DMS 273 (cell line): ENCODE measurements at regions not wholly inside any gene's neighbourhood (a gene's known extent, or its start where the extent isn't known, plus 50 kb on each side); places are given as distances from the start of the nearest gene placed in this dataset.
"Not testable (repeated sequence)": the region's sequence is repeated elsewhere in the genome, so short reads cannot be mapped to it uniquely, and the experiment has no call there.

Experiments used
- DNase-seq: peaks from one replicate; lab custom pipeline; 2025; ENCODE audit not compliant: unreplicated experiment; lab: John Stamatoyannopoulos, UW

DNA sequence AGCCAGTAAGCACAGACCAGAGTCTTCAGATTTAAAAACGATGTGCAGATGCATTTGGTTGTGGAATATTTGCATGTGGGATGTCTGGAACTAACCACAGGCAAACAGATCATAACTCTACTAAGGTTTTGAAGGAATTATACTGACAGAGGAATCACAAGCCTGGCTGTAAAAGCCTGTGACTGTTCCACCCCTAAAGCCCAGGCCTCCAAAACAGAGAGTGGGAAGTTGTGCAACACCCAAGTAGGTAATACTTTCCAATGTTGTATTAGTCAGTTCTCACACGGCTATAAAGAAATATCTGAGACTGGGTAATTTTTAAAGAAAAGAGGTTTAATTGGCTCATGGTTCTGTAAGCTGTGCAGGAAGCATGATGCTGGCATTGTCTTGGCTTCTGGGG is 68.1 kb upstream of the DCD start:
- DNase-seq, result no peak

DNA sequence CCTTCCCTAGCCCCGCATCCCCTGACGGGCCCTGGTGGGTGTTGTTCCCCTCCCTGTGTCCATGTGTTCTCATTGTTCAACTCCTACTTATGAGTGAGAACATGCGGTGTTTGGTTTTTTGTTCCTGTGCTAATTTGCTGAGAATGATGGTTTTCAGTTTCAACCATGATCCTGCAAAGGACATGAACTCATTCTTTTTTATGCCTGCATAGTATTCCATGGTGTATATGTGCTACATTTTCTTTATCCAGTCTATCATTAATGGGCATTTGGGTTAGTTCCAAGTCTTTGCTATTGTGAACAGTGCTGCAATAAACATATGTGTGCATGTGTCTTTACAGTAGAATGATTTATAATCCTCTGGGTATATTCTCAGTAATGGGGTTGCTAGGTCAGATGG is 65.7 kb upstream of the DCD start:
- not testable (repeated sequence) for DNase-seq

DNA sequence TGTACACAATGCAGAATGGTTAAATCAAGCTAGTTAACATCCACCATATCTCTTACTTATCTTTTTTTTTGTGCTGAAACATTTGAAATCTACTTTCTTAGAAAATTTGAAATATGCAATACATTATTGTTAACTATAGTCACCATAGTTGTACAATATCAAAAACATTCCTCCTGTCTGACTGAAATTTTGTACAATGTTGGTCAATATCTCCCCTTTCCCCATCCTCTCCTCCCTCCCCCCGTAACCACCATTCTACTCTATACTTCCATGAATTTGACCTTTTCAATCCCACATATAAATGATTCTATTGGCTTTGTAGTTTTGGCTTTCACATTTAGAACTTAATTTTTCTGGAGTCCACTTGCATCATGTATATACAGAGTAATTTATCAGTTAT is 63.5 kb upstream of the DCD start:
- no peak for DNase-seq

DNA sequence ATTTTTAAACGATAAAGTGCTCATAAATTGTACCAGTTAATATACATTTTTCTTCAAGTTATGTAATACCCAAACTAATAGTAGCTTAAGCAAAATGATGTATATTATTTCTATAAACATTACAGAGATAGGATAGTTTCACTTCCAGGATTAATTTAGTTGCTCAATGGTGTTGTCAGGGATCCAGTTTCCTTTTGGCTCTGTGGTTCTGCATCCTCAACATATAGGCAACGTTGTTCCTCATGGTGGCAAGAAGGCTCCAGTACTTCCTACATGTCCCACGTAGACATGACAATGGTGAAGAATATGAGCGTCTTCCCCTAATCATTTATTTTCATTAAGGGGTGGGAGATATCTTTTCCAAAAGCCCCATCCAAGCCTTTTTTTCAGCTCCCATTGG is 60.7 kb upstream of the DCD start:
- no peak for DNase-seq

DNA sequence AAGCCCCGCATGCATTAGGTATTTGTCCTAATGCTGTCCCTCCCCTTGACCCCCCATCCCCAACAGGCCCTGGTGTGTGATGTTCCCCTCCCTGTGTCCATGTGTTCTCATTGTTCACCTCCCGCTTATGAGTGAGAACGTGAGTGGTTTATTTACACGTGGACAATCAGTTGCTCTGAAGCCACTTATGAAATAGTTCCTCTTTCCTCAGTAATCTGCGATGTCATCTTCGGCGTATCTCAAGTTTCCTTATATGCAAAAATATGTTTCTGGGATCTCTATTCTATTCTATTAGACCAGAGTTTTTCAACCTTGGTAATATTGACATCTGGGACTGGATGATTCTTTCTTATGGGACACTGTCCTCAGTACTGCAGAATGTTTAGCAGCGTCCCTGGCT is 56.0 kb upstream of the DCD start:
- DNase-seq, result no peak

DNA sequence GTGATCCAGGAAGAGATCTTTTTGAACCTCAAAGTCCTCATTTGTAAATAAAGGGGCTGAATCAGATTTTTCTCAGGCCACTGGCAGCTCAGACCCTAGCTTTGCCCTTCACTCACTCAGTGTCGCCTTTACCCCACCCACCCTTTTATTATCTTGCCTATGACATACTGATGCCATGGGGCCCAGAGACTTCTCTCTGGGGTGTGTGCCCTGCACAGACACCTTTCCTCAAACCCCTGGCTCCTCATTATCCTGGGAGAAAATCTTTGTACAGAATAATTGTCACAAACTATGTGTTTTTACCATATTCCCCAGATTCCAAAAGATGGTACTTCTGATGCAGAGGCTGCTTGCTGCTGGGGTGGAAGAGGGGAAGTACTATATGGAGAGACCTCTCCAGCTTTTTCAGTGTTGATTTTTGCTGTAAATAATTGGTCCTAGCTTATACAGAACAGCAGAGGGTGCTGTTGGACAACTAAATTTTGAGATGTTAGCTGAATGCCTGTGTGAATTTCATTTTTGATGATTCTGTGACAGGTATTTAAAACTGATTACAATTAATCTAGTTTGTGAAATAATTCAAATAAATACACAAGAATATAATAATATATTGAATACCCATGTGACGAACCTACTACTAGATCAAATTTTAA is 53.9 kb upstream of the DCD start:
- DNase-seq, result peak; percentile 44

DNA sequence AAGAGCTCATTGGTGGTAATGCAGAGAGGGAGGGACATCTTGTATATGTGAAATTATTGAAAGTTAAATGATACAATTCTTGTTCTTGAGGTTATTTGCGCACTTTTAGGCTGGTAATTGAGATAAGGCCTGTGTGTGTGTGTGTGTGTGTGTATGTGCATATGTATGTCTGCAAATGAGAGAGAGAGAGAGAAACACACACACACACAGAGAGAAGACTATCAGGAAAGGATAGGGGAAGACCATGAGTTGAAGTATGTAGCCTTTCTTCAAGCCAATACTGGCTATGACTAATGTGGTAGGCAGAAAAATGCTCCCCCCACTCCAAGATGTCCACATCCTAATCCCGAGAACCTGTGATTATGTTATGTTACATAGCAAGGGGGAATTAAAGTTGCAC is 52.7 kb upstream of the DCD start:
- no peak for DNase-seq

DNA sequence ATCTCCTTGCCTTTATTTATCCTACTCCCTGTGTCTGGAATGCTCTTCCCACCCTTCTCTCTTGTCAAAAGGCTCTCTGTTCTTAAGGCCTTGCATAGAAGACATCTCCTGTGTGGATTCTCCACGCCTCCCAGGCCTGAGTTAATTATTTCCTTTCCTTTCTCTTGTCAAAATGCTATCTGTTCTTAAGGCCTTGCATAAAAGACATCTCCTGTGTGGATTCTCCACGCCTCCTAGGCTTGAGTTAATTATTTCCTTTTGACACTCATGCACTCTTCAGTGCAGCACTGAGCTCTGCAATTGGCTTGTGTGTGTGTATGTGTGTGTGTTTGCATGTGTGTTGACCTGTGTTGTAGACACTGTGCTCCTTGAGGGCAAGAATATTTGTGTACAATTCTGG is 52.1 kb upstream of the DCD start:
- DNase-seq, result no peak
